ENCODE measurements at regions not wholly inside any gene's neighbourhood (a gene's known extent, or its start where the extent isn't known, plus 50 kb on each side); places are given as distances from the start of the nearest gene placed in this dataset.

- no peaks in the 10 kb centered on the region for H3K27me3 ChIP-seq (ENCODE audit: insufficient read depth, low read length)
- no peak overlapping the region for H2AFZ ChIP-seq (ENCODE audit: low read length)
- no peaks in the 10 kb centered on the region for H3K36me3 ChIP-seq (ENCODE audit: insufficient read depth, low read length)
- no peaks in the 10 kb centered on the region for H3K9me3 ChIP-seq (ENCODE audit: low read depth, low read length)
- H3K4me3 ChIP-seq (ENCODE audit: insufficient read depth, low read length): no peak overlapping the region
- TF ChIP-seq, protein P1, sequence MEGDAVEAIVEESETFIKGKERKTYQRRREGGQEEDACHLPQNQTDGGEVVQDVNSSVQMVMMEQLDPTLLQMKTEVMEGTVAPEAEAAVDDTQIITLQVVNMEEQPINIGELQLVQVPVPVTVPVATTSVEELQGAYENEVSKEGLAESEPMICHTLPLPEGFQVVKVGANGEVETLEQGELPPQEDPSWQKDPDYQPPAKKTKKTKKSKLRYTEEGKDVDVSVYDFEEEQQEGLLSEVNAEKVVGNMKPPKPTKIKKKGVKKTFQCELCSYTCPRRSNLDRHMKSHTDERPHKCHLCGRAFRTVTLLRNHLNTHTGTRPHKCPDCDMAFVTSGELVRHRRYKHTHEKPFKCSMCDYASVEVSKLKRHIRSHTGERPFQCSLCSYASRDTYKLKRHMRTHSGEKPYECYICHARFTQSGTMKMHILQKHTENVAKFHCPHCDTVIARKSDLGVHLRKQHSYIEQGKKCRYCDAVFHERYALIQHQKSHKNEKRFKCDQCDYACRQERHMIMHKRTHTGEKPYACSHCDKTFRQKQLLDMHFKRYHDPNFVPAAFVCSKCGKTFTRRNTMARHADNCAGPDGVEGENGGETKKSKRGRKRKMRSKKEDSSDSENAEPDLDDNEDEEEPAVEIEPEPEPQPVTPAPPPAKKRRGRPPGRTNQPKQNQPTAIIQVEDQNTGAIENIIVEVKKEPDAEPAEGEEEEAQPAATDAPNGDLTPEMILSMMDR (IDR thresholded peaks at IDR 0.05; ENCODE audit: extremely low read depth, low read depth, low read length): no peak
- no peaks in the 10 kb centered on the region for H4K20me1 ChIP-seq (ENCODE audit: insufficient read depth, low read length)
- no peak for DNase-seq (ENCODE audit: insufficient read length, low spot score, missing footprints)
- no peak overlapping the region for H3K27ac ChIP-seq (ENCODE audit: low read depth, low read length)
- no peaks in the 10 kb centered on the region for H3K4me1 ChIP-seq (ENCODE audit: insufficient read depth, low read length)
- no peak overlapping the region for H3K4me2 ChIP-seq (ENCODE audit: insufficient read depth, low read length)
- H3K79me2 ChIP-seq (ENCODE audit: insufficient read depth, low read length): no peaks in the 10 kb centered on the region
Measured at GRCh38 chr4:125155251-125155650, 159.5 kb upstream of the FAT4 start.

DNA sequence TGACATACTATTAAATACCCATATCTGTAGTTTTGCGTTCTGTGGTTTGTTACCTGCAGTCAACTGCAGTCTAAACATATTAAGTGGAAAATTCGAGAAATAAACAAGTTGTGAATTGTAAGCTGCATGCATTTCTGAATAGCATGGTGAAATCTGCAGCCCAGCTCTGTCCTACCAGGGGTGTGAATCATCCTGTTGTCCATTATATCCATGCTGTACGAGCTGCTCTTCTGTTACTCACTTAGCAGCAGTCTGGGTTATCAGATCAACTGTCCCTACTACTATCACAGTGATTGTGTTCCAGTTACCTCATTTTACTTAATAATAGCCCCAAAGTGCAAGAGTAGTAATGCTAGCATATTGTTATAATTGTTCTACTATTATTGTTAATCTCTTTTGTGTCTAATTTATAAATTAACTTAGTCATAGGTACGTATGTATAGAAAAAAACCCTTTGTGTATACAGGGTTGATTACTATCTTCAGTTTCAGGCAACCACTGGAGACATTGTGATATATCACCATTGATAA is 173.7 kb upstream of the FAT4 start:
- H4K20me1 ChIP-seq (ENCODE audit: insufficient read depth, low read length): no peaks in the 10 kb centered on the region
- H3K4me1 ChIP-seq (ENCODE audit: insufficient read depth, low read length): no peaks in the 10 kb centered on the region
- no peaks in the 10 kb centered on the region for H3K36me3 ChIP-seq (ENCODE audit: insufficient read depth, low read length)
- TF ChIP-seq, protein P1 (IDR thresholded peaks at IDR 0.05; ENCODE audit: extremely low read depth, low read depth, low read length): no peak
- H3K27ac ChIP-seq (ENCODE audit: low read depth, low read length): no peak overlapping the region
- no peaks in the 10 kb centered on the region for H3K9me3 ChIP-seq (ENCODE audit: low read depth, low read length)
- no peak for DNase-seq (ENCODE audit: insufficient read length, low spot score, missing footprints)
- no peak overlapping the region for H2AFZ ChIP-seq (ENCODE audit: low read length)
- H3K4me3 ChIP-seq (ENCODE audit: insufficient read depth, low read length): no peak overlapping the region
- no peak overlapping the region for H3K4me2 ChIP-seq (ENCODE audit: insufficient read depth, low read length)
- H3K79me2 ChIP-seq (ENCODE audit: insufficient read depth, low read length): no peaks in the 10 kb centered on the region
- H3K27me3 ChIP-seq (ENCODE audit: insufficient read depth, low read length): no peaks in the 10 kb centered on the region

DNA sequence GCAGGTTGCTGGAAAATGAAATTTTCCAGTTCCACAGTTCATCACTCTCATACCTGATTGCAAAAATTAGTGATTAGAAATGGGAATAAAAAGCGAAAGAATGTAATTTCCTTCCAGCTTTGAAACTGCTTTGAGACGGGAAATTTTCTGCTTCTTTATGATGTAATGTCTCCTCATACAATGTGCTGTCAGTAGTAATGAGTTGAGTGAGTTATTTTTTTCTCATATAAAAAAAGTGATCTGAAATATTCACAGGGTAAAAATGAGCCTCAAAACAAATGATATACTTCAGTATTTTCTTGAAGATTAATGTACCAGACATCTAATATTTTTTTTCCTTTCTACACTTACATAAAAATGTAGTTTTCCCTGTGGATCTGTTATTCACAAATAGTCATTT is 179.1 kb upstream of the FAT4 start:
- no peak overlapping the region for H2AFZ ChIP-seq (ENCODE audit: low read length)
- DNase-seq (ENCODE audit: insufficient read length, low spot score, missing footprints): no peak
- no peak overlapping the region for H3K4me3 ChIP-seq (ENCODE audit: insufficient read depth, low read length)
- no peaks in the 10 kb centered on the region for H3K27me3 ChIP-seq (ENCODE audit: insufficient read depth, low read length)
- H3K27ac ChIP-seq (ENCODE audit: low read depth, low read length): no peak overlapping the region
- no peaks in the 10 kb centered on the region for H3K4me1 ChIP-seq (ENCODE audit: insufficient read depth, low read length)
- TF ChIP-seq, protein P1 (IDR thresholded peaks at IDR 0.05; ENCODE audit: extremely low read depth, low read depth, low read length): no peak
- H3K36me3 ChIP-seq (ENCODE audit: insufficient read depth, low read length): no peaks in the 10 kb centered on the region
- H3K4me2 ChIP-seq (ENCODE audit: insufficient read depth, low read length): no peak overlapping the region
- H3K9me3 ChIP-seq (ENCODE audit: low read depth, low read length): no peaks in the 10 kb centered on the region
- H3K79me2 ChIP-seq (ENCODE audit: insufficient read depth, low read length): no peaks in the 10 kb centered on the region
- no peaks in the 10 kb centered on the region for H4K20me1 ChIP-seq (ENCODE audit: insufficient read depth, low read length)

DNA sequence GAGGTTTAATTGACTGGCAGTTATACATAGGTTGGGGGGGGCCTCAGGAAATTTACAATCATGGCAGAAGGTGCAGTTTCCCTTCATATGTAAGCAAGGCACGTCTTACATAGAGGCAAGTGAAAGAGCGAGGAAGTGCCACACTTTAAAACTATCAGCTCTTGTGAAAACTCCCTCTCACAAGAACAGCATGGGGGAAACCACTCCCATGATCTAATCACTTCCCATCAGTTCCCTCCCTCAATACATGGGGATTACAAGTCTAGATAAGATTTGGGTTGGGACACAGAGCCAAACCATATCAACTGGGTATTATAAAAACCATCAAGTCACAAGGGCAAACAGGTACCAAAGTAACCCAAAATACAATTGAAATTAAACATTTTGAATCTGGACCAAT is 182.0 kb upstream of the FAT4 start:
- Histone ChIP-seq H3K4me3 (ENCODE audit: insufficient read depth, low read length) (no peak overlapping the region), H3K9me3 (ENCODE audit: low read depth, low read length) (no peaks in the 10 kb centered on the region), H3K4me2 (ENCODE audit: insufficient read depth, low read length) (no peak overlapping the region), H3K36me3 (ENCODE audit: insufficient read depth, low read length) (no peaks in the 10 kb centered on the region), H3K4me1 (ENCODE audit: insufficient read depth, low read length) (no peaks in the 10 kb centered on the region), H3K27ac (ENCODE audit: low read depth, low read length) (no peak overlapping the region), H2AFZ (ENCODE audit: low read length) (no peak overlapping the region), H4K20me1 (ENCODE audit: insufficient read depth, low read length) (no peaks in the 10 kb centered on the region), H3K27me3 (ENCODE audit: insufficient read depth, low read length) (no peaks in the 10 kb centered on the region), H3K79me2 (ENCODE audit: insufficient read depth, low read length) (no peaks in the 10 kb centered on the region)
- no peak for DNase-seq (ENCODE audit: insufficient read length, low spot score, missing footprints)
- TF ChIP-seq, protein P1 (IDR thresholded peaks at IDR 0.05; ENCODE audit: extremely low read depth, low read depth, low read length): no peak
